AG04449 (cell line): ENCODE measurements at regions not wholly inside any gene's neighbourhood (a gene's known extent, or its start where the extent isn't known, plus 50 kb on each side); places are given as distances from the start of the nearest gene placed in this dataset.

Experiments used
- CTCF ChIA-PET: fragments of 350-600 bp; formaldehyde crosslinking; extraction: SDS; loops from one replicate; lab custom pipeline; 2021; ENCODE audit warnings: antibody characterized with exemption; lab: Yijun Ruan, JAX
- POLR2A ChIA-PET: fragments of 400-600, 350-600 bp; formaldehyde crosslinking; extraction: SDS; loops from one replicate; lab custom pipeline; 2020; ENCODE audit warnings: antibody characterized with exemption, inconsistent platforms; lab: Yijun Ruan, JAX
- DNase-seq: peaks from one replicate; pipeline ENCODE4 v3.0.0-alpha.2; 2010; ENCODE audit warnings: low read depth, low spot score
- H3K4me3 ChIP-seq: 2 replicates; pipeline ENCODE4 v1.5.1; 2011; ENCODE audit warnings: low read depth, mild to moderate bottlenecking, control low read depth, low read length
- TF ChIP-seq, protein P1 (sequence below): IDR thresholded peaks from one replicate; pipeline ENCODE4 v1.5.1; 2011; ENCODE audit warnings: mild to moderate bottlenecking, moderate library complexity, low read length, control low read depth, inconsistent platforms; ENCODE audit not compliant: insufficient read depth; ENCODE audit errors: missing control alignments

DNA sequence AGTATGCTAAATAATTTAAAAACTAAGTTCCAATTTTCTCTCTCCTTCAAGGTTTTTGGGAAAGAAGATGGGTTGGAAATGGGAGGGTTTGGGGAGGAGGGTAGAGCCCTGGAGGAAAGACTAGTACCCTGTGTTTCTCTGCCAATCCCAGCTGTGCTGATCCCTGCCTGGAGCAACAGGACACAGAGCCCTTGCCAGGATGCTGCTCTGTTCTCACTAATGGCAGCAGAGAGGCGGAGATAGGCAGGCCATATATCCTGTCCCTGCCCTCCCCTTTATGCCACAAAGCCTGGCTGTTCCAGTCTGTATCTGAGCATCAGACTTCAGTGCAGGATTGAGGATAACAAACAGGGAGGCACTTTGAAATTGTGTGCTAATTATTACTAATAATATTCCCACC, 99.0 kb downstream of the C12orf75 start:
- TF ChIP-seq, protein P1, sequence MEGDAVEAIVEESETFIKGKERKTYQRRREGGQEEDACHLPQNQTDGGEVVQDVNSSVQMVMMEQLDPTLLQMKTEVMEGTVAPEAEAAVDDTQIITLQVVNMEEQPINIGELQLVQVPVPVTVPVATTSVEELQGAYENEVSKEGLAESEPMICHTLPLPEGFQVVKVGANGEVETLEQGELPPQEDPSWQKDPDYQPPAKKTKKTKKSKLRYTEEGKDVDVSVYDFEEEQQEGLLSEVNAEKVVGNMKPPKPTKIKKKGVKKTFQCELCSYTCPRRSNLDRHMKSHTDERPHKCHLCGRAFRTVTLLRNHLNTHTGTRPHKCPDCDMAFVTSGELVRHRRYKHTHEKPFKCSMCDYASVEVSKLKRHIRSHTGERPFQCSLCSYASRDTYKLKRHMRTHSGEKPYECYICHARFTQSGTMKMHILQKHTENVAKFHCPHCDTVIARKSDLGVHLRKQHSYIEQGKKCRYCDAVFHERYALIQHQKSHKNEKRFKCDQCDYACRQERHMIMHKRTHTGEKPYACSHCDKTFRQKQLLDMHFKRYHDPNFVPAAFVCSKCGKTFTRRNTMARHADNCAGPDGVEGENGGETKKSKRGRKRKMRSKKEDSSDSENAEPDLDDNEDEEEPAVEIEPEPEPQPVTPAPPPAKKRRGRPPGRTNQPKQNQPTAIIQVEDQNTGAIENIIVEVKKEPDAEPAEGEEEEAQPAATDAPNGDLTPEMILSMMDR, result no peak
- DNase-seq, result no peak
- ChIA-PET POLR2A (no interaction called here), CTCF (interaction anchor here (0.8 to 1.6 kb wide), 3 partner anchors 9 to 277 kb away, joined by 3 to 5 read pairs (median 3); no protein-coding TSS in a partner anchor)
- H3K4me3 ChIP-seq, result no peak overlapping the region

DNA sequence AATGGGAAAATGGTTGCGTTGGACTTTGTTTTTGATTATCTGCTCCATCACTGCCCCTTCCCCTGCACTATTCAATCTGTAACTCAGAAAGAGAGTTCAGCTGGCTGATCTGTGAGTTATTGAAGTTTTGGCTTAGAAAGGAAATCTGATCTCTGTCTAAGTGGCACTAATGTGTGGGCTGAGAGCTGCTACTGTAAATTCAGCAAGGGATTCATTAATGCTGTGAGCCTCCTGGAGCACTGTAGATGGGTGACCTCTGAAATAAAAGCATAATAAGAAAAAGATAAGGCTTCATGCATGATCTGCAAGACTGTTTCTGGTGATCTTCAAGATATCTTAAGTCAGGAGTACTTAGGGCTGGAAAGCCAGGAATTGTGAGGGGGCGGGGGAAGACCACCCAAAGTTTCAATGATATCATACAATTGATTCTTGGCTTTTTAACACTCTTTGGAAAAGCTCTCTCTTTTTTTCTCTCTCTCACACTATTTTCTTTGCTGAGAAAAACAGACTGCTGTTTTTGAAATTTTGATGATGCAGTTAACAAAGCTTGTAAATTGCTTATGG, 101.1 kb downstream of the C12orf75 start:
- ChIA-PET POLR2A (no interaction called here), CTCF (interaction anchor here (1.1 to 5.2 kb wide), 3 partner anchors 11 to 705 kb away, joined by 3 to 22 read pairs (median 4); no protein-coding TSS in a partner anchor)
- H3K4me3 ChIP-seq, result no peak overlapping the region
- TF ChIP-seq, protein P1, result no peak
- no peak for DNase-seq

DNA sequence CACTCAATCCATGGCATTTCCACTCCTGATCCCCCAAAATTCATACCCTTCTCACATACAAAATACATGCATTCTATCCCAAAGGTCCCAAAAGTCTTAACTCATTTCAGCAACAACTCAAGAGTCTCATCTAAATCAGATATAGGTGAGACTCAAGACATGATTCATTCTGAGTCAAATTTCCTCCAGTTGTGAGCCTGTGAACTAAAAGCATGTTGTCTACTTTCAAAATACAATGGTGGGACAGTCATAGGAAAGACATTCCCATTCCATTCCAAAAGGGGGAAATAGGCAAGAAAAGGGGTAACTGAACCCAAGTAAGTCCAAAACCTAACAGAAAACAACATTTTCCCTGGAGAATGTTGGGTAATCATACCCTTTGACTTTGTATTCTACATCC, 103.3 kb downstream of the C12orf75 start:
- no peak for DNase-seq
- TF ChIP-seq, protein P1, result no peak
- CTCF ChIA-PET, result interaction anchor here (1.2 to 5.2 kb wide), 3 partner anchors 13 to 715 kb away, joined by 3 to 22 read pairs (median 3); no protein-coding TSS in a partner anchor
- no peak overlapping the region for H3K4me3 ChIP-seq
- POLR2A ChIA-PET, result no interaction called here

DNA sequence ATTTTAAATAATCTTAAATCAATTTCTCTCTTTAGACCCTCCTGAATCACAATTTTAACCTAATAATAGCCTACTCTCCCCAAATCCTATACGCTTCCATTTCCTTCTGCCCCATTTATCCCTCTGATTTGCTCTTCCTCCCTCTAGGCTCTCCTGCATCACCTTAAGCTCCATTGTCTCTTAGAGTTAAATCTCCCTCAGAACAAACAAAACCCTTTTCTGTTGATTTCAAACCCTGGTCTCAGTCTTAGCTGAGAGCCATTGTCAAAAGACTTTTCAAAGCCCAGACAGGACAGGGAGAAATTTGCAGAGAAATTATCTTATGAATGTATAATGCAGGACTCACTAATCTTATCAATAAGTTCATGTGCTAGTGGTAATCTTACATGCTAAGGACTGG, 106.1 kb downstream of the C12orf75 start:
- ChIA-PET CTCF (interaction anchor here (0.7 to 1.6 kb wide), 2 partner anchors 270 to 787 kb away, joined by 3 read pairs; no protein-coding TSS in a partner anchor), POLR2A (no interaction called here)
- no peak for DNase-seq
- no peak overlapping the region for H3K4me3 ChIP-seq
- TF ChIP-seq, protein P1, result no peak

DNA sequence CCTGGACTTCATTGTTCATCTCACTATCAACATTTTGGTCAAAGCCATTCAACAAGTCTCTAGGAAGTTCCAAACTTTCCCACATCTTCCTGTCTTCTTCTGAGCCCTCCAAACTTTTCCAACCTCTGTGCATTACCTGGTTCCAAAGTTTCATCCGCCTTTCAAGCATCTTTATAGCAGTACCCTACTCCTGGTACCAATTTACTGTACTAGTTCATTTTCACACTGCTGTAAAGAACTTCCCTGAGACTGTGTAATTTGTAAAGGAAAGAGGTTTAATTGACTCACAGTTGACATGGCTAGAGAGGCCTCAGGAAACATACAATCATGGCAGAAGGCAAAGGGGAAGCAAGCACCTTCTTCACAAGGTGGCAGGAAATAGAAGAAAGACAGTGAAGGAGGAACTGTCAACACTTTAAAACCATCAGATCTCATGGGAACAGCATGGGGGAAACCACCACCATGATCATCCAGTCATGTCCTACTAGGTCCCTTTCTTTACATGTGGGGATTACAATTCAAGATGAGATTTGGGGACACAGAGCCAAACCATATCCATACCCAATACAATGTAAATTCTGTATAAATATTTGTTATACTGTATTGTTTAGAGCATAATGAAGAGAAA, 109.7 kb downstream of the C12orf75 start:
- CTCF ChIA-PET, result no interaction called here
- DNase-seq, result no peak
- TF ChIP-seq, protein P1, result no peak

More for the DNA sequence above, 109.7 kb downstream of the C12orf75 start:
- no peak overlapping the region for H3K4me3 ChIP-seq
- POLR2A ChIA-PET, result no interaction called here
